Fibroblast of lung (primary cell): ENCODE measurements at regions not wholly inside any gene's neighbourhood (a gene's known extent, or its start where the extent isn't known, plus 50 kb on each side); places are given as distances from the start of the nearest gene placed in this dataset.

Experiments
- DNase-seq, 2 donors: peaks; one replicate each; pipeline versions ENCODE4 v3.0.0 to v3.0.0-alpha.2; 2010; ENCODE audit warnings: low read depth in 2 of 2
- H2AFZ ChIP-seq: 2 replicates; pipeline ENCODE4 v1.5.1; 2012; ENCODE audit warnings: low read length, control low read depth, inconsistent platforms
- H3K27ac ChIP-seq: 2 replicates; pipeline ENCODE4 v1.5.1; 2011; ENCODE audit warnings: low read length, control low read depth; ENCODE audit not compliant: insufficient read depth
- H3K27me3 ChIP-seq: 2 replicates; pipeline ENCODE4 v1.5.1; 2011; ENCODE audit warnings: mild to moderate bottlenecking, low read length; ENCODE audit not compliant: control insufficient read depth, insufficient read depth
- H3K36me3 ChIP-seq: 2 replicates; pipeline ENCODE4 v1.5.1; 2011; ENCODE audit warnings: low read length; ENCODE audit not compliant: control insufficient read depth, insufficient read depth
- H3K4me1 ChIP-seq: 2 replicates; pipeline ENCODE4 v1.5.1; 2011; ENCODE audit warnings: low read length; ENCODE audit not compliant: control insufficient read depth, insufficient read depth; ENCODE audit errors: extremely low read depth
- H3K4me2 ChIP-seq: 2 replicates; pipeline ENCODE4 v1.5.1; 2011; ENCODE audit warnings: low read length, control low read depth; ENCODE audit not compliant: insufficient read depth; ENCODE audit errors: extremely low read depth
- H3K4me3 ChIP-seq, 4 experiments: fragments of 200-600 bp in 1 of 4; sonication (generic) in 1 of 4; replicated peaks in 1 of 4; 2 replicates each; pipeline ENCODE4 v1.5.1; 2011 to 2016; ENCODE audit warnings: low read length in 4 of 4, low read depth in 3 of 4, mild to moderate bottlenecking in 3 of 4, control low read depth in 2 of 4, inconsistent platforms in 1 of 4, mixed read lengths in 1 of 4; ENCODE audit not compliant: insufficient read depth in 1 of 4; ENCODE audit errors: control extremely low read depth in 1 of 4
- H3K79me2 ChIP-seq: 2 replicates; pipeline ENCODE4 v1.5.1; 2012; ENCODE audit warnings: mild to moderate bottlenecking, low read length, inconsistent platforms; ENCODE audit not compliant: control insufficient read depth, insufficient read depth
- H3K9ac ChIP-seq: 2 replicates; pipeline ENCODE4 v1.5.1; 2011; ENCODE audit warnings: mild to moderate bottlenecking, low read length, control low read depth; ENCODE audit not compliant: insufficient read depth
- H3K9me3 ChIP-seq: 2 replicates; pipeline ENCODE4 v1.5.1; 2012; ENCODE audit warnings: low read depth, low read length; ENCODE audit not compliant: control insufficient read depth, insufficient read depth
- H4K20me1 ChIP-seq: 2 replicates; pipeline ENCODE4 v1.5.1; 2011; ENCODE audit warnings: low read length; ENCODE audit not compliant: control insufficient read depth, insufficient read depth; ENCODE audit errors: extremely low read depth
- CTCF ChIP-seq, 2 donors: IDR thresholded peaks in 1 of 2; conservative IDR thresholded peaks in 1 of 2; 1 replicate in 1 of 2; 2 replicates in 1 of 2; pipeline ENCODE4 v1.5.1; 2011 to 2012; ENCODE audit warnings: low read length in 2 of 2, control low read depth in 1 of 2, inconsistent platforms in 1 of 2, low read depth in 1 of 2, mild to moderate bottlenecking in 1 of 2
- EZH2 ChIP-seq: IDR thresholded peaks from 2 replicates; pipeline ENCODE4 v1.5.1; 2012; ENCODE audit warnings: low read length, control low read depth, mild to moderate bottlenecking; ENCODE audit errors: missing control alignments

GRCh38 chrX:128807367-128807766, 715.9 kb downstream of the SMARCA1 start:
- Histone ChIP-seq H3K27ac (no peak overlapping the region), H3K9me3 (no peaks in the 10 kb centered on the region), H3K4me1 (no peaks in the 10 kb centered on the region), H3K4me2 (no peak overlapping the region), H4K20me1 (no peaks in the 10 kb centered on the region), H3K9ac (no peak overlapping the region), H3K27me3 (no peaks in the 10 kb centered on the region), H3K4me3 (no peak overlapping the region), H3K79me2 (no peaks in the 10 kb centered on the region), H3K36me3 (no peaks in the 10 kb centered on the region), H2AFZ (no peak overlapping the region)
- TF ChIP-seq CTCF (conservative IDR thresholded peaks at IDR 0.05 in 1 of 2, IDR thresholded peaks at IDR 0.05 in 1 of 2; ENCODE audit: low read depth in 1 of 2, low read length in 2 of 2) (no peak), EZH2 (no peak)
- no peak for DNase-seq

- Histone ChIP-seq H3K4me3 (no peak overlapping the region), H3K9ac (no peak overlapping the region), H3K4me2 (no peak overlapping the region), H3K79me2 (no peaks in the 10 kb centered on the region), H3K27me3 (no peaks in the 10 kb centered on the region), H3K36me3 (no peaks in the 10 kb centered on the region), H4K20me1 (no peaks in the 10 kb centered on the region), H2AFZ (no peak overlapping the region), H3K4me1 (no peaks in the 10 kb centered on the region), H3K9me3 (no peaks in the 10 kb centered on the region), H3K27ac (no peak overlapping the region)
- no peak for DNase-seq
- no peak for TF ChIP-seq EZH2
- TF ChIP-seq CTCF (conservative IDR thresholded peaks at IDR 0.05 in 1 of 2, IDR thresholded peaks at IDR 0.05 in 1 of 2; ENCODE audit: low read depth in 1 of 2, low read length in 2 of 2) = no peak
Measured at GRCh38 chrX:128805236-128805635, 718.1 kb downstream of the SMARCA1 start.

GRCh38 chrX:128804828-128805227, 718.5 kb downstream of the SMARCA1 start:
- TF ChIP-seq EZH2 (no peak), CTCF (conservative IDR thresholded peaks at IDR 0.05 in 1 of 2, IDR thresholded peaks at IDR 0.05 in 1 of 2; ENCODE audit: low read depth in 1 of 2, low read length in 2 of 2) (no peak)

More at GRCh38 chrX:128804828-128805227, 718.5 kb downstream of the SMARCA1 start:
- Histone ChIP-seq H3K27ac (no peak overlapping the region), H3K9me3 (no peaks in the 10 kb centered on the region), H3K79me2 (no peaks in the 10 kb centered on the region), H3K4me1 (no peaks in the 10 kb centered on the region), H3K4me3 (no peak overlapping the region), H4K20me1 (no peaks in the 10 kb centered on the region), H3K27me3 (no peaks in the 10 kb centered on the region), H3K9ac (no peak overlapping the region), H3K36me3 (no peaks in the 10 kb centered on the region), H2AFZ (no peak overlapping the region), H3K4me2 (no peak overlapping the region)
- DNase-seq = no peak
